Astrocyte (in vitro differentiated cells and primary cell): ENCODE measurements at regions not wholly inside any gene's neighbourhood (a gene's known extent, or its start where the extent isn't known, plus 50 kb on each side); places are given as distances from the start of the nearest gene placed in this dataset.

ENCODE experiments used
- CTCF ChIP-seq: IDR thresholded peaks from 2 replicates; pipeline ENCODE4 v1.5.1; 2011; ENCODE audit warnings: low read depth, mild to moderate bottlenecking, inconsistent platforms, low read length, moderate library complexity; ENCODE audit not compliant: insufficient read depth
- EZH2 ChIP-seq: IDR thresholded peaks from 2 replicates; pipeline ENCODE4 v1.6.1; 2012; ENCODE audit warnings: mild to moderate bottlenecking, low read length, inconsistent platforms; ENCODE audit not compliant: insufficient read depth

- no peak for TF ChIP-seq CTCF
- TF ChIP-seq EZH2 = no peak
Observed at GRCh38 chr17:77516902-77517301, 376.1 kb downstream of the SEC14L1 start.
